Thyroid gland (tissue), 4 donors: ENCODE measurements at regions not wholly inside any gene's neighbourhood (a gene's known extent, or its start where the extent isn't known, plus 50 kb on each side); places are given as distances from the start of the nearest gene placed in this dataset.

Source experiments
- CTCF ChIP-seq, 6 experiments: fragments of 200-600 bp in 3 of 6; fragments of 450-650 bp in 3 of 6; sonication (generic) in 3 of 6; IDR thresholded peaks; one replicate each; pipeline ENCODE4 v1.5.1; 2016 to 2019; ENCODE audit warnings: antibody characterized with exemption in 6 of 6, mild to moderate bottlenecking in 2 of 6, inconsistent platforms in 1 of 6, moderate library complexity in 1 of 6
- POLR2A ChIP-seq, 2 donors: fragments of 450-650 bp; IDR thresholded peaks; one replicate each; pipeline ENCODE4 v1.6.1; 2017; ENCODE audit warnings: antibody characterized with exemption in 2 of 2, mild to moderate bottlenecking in 2 of 2, moderate library complexity in 1 of 2

DNA sequence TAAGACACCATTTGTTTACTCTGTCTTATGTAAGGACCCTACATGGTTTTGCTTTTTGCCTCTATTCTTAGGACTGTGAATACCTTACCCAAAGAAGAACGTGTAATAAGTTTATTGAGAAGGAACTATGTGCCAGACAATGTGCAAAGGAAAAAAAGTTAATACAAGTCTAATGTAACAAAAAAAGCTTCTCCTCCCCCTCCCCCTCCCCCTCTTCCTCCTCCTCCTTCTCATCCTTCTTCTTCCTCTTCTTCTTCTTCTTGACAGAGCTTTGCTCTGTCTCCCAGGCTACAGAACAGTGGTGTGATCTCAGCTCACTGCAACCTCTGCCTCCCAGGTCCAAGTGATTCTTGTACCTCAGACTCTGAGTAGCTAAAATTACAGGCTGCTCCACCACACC lies 50.9 kb upstream of the MITF start:
- TF ChIP-seq CTCF (IDR thresholded peaks at IDR 0.05), result no peak
- TF ChIP-seq POLR2A (IDR thresholded peaks at IDR 0.05), result no peak
